ENCODE measurements at regions not wholly inside any gene's neighbourhood (a gene's known extent, or its start where the extent isn't known, plus 50 kb on each side); places are given as distances from the start of the nearest gene placed in this dataset.

DNA sequence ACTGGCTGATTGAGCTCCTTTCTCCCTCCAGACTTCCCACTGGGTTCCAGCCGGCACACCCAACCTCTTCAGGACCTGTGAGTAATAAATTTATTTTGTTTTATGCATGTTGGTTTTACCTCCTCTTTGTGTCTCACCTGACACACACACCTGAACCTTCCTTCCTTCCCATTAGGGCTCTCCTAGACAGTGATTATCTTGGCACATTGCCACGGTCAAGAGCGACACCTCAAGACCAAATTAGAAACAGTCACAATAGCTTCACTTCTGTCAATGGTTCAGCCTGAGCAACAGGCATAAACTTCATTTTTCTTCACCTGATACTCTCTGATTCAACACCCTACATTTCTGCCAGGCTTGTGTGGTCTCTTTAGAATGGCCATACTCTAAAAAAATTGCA is 296.3 kb upstream of the SMARCA2 start:
- DNase-seq (ENCODE audit: low spot score), result no peak
- ChIA-PET CTCF (ENCODE audit: unreplicated experiment) (interaction anchor here (1.0 kb wide), 1 partner anchor 19 kb away, joined by 3 read pairs; no protein-coding TSS in a partner anchor), POLR2A (interaction anchor here (0.5 to 0.6 kb wide), 2 partner anchors 114 to 130 kb away, joined by 3 to 4 read pairs; no protein-coding TSS in a partner anchor)
- no peak overlapping the region for H3K4me3 ChIP-seq (ENCODE audit: low read depth, low read length, poor library complexity, severe bottlenecking)
- no peak for TF ChIP-seq EZH2phosphoT487 (IDR thresholded peaks at IDR 0.05; ENCODE audit: borderline replicate concordance, low read depth, low read length)
- TF ChIP-seq, protein P1, sequence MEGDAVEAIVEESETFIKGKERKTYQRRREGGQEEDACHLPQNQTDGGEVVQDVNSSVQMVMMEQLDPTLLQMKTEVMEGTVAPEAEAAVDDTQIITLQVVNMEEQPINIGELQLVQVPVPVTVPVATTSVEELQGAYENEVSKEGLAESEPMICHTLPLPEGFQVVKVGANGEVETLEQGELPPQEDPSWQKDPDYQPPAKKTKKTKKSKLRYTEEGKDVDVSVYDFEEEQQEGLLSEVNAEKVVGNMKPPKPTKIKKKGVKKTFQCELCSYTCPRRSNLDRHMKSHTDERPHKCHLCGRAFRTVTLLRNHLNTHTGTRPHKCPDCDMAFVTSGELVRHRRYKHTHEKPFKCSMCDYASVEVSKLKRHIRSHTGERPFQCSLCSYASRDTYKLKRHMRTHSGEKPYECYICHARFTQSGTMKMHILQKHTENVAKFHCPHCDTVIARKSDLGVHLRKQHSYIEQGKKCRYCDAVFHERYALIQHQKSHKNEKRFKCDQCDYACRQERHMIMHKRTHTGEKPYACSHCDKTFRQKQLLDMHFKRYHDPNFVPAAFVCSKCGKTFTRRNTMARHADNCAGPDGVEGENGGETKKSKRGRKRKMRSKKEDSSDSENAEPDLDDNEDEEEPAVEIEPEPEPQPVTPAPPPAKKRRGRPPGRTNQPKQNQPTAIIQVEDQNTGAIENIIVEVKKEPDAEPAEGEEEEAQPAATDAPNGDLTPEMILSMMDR (conservative IDR thresholded peaks at IDR 0.05; ENCODE audit: low read length), result no peak
- H2AFZ ChIP-seq (ENCODE audit: low read length), result no peak overlapping the region
- H3K27ac ChIP-seq (ENCODE audit: low read depth, low read length, poor library complexity, severe bottlenecking), result no peak overlapping the region
- H4K20me1 ChIP-seq (ENCODE audit: insufficient read depth, low read length), result no peaks in the 10 kb centered on the region; the same call in 1 of the 2 replicates
- H3K4me2 ChIP-seq (ENCODE audit: low read length), result no peak overlapping the region
- BruUV-seq (replicated peaks), result no TSS peak
- H3K9me3 ChIP-seq (ENCODE audit: low read length), result no peaks in the 10 kb centered on the region
- intact Hi-C loops (cut with micrococcal nuclease; ENCODE audit: unreplicated experiment), result no loop called here
- no peaks in the 10 kb centered on the region for H3K79me2 ChIP-seq (ENCODE audit: insufficient read depth, low read depth, low read length)
- no peaks in the 10 kb centered on the region for H3K9me2 ChIP-seq (ENCODE audit: insufficient read depth, low read length)
- no peaks in the 10 kb centered on the region for H3K36me3 ChIP-seq (ENCODE audit: insufficient read depth, low read length)
- H3K4me1 ChIP-seq (ENCODE audit: insufficient read depth, low read length, poor library complexity, severe bottlenecking), result no peaks in the 10 kb centered on the region

DNA sequence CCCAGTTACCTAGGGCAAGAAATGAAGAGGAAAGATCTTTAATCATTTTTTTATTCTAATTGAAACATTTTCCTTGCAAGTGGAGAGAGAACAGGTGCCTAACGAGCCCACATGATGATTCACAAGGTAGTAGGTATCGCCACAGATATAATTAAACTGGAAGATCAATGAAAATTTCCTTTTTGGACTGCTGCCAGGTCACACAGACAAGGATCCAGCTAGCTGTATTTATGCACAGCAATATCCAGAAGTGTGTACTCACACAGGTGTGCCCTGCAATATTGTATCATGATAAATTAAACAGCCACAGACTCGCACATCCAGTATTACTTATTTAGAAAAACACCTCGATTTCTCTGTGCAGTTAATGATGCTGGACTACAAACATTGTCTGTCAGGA is 294.0 kb upstream of the SMARCA2 start:
- Histone ChIP-seq H3K36me3 (ENCODE audit: insufficient read depth, low read length) (no peaks in the 10 kb centered on the region), H2AFZ (ENCODE audit: low read length) (no peak overlapping the region), H3K4me1 (ENCODE audit: insufficient read depth, low read length, poor library complexity, severe bottlenecking) (no peaks in the 10 kb centered on the region), H3K27ac (ENCODE audit: low read depth, low read length, poor library complexity, severe bottlenecking) (no peak overlapping the region), H3K79me2 (ENCODE audit: insufficient read depth, low read depth, low read length) (no peaks in the 10 kb centered on the region), H3K4me2 (ENCODE audit: low read length) (no peak overlapping the region), H3K4me3 (ENCODE audit: low read depth, low read length, poor library complexity, severe bottlenecking) (no peak overlapping the region), H4K20me1 (ENCODE audit: insufficient read depth, low read length) (no peaks in the 10 kb centered on the region; the same call in 1 of the 2 replicates), H3K9me2 (ENCODE audit: insufficient read depth, low read length) (no peaks in the 10 kb centered on the region), H3K9me3 (ENCODE audit: low read length) (no peaks in the 10 kb centered on the region)
- POLR2A ChIA-PET, result no interaction called here
- TF ChIP-seq, protein P1 (conservative IDR thresholded peaks at IDR 0.05; ENCODE audit: low read length), result no peak
- no peak for TF ChIP-seq EZH2phosphoT487 (IDR thresholded peaks at IDR 0.05; ENCODE audit: borderline replicate concordance, low read depth, low read length)
- no peak for DNase-seq (ENCODE audit: low spot score)
- no TSS peak for BruUV-seq (replicated peaks)
- intact Hi-C loops (cut with micrococcal nuclease; ENCODE audit: unreplicated experiment), result loop anchor here (10.0 kb wide), 1 partner anchor 224 kb away; no protein-coding TSS in a partner anchor
- CTCF ChIA-PET (ENCODE audit: unreplicated experiment), result no interaction called here

DNA sequence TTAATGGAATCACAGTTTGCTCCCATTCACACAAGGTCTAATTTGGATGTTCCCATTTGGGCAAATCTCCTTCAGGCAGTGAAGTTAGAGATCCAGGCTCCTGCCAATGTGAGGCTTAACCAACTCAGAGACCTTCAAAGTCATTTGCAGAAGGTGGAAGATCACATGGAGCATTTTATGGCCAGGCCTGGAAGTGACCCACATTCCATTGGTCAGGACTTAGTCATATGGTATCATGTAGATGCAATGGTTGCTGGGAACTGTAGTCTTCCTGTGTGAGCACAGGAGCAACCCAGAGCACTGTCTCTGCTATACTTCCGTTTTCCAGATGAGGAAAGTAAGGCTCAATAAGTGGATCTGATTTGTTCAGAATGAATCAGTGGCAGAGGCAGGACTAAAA is 292.7 kb upstream of the SMARCA2 start:
- no peaks in the 10 kb centered on the region for H3K9me3 ChIP-seq (ENCODE audit: low read length)
- H4K20me1 ChIP-seq (ENCODE audit: insufficient read depth, low read length), result no peaks in the 10 kb centered on the region; the same call in 1 of the 2 replicates
- no peak for DNase-seq (ENCODE audit: low spot score)
- no peak overlapping the region for H2AFZ ChIP-seq (ENCODE audit: low read length)
- no peak overlapping the region for H3K27ac ChIP-seq (ENCODE audit: low read depth, low read length, poor library complexity, severe bottlenecking)
- no peak overlapping the region for H3K4me3 ChIP-seq (ENCODE audit: low read depth, low read length, poor library complexity, severe bottlenecking)
- H3K9me2 ChIP-seq (ENCODE audit: insufficient read depth, low read length), result no peaks in the 10 kb centered on the region
- TF ChIP-seq, protein P1 (conservative IDR thresholded peaks at IDR 0.05; ENCODE audit: low read length), result no peak
- no peak for TF ChIP-seq EZH2phosphoT487 (IDR thresholded peaks at IDR 0.05; ENCODE audit: borderline replicate concordance, low read depth, low read length)
- CTCF ChIA-PET (ENCODE audit: unreplicated experiment), result no interaction called here
- no peaks in the 10 kb centered on the region for H3K4me1 ChIP-seq (ENCODE audit: insufficient read depth, low read length, poor library complexity, severe bottlenecking)
- no peak overlapping the region for H3K4me2 ChIP-seq (ENCODE audit: low read length)
- intact Hi-C loops (cut with micrococcal nuclease; ENCODE audit: unreplicated experiment), result loop anchor here (10.0 kb wide), 1 partner anchor 222 kb away; no protein-coding TSS in a partner anchor
- no peaks in the 10 kb centered on the region for H3K36me3 ChIP-seq (ENCODE audit: insufficient read depth, low read length)
- no TSS peak for BruUV-seq (replicated peaks)
- POLR2A ChIA-PET, result no interaction called here
- H3K79me2 ChIP-seq (ENCODE audit: insufficient read depth, low read depth, low read length), result no peaks in the 10 kb centered on the region

Data from OCI-LY7 (cell line).